KMS-11 (cell line): ENCODE measurements at regions not wholly inside any gene's neighbourhood (a gene's known extent, or its start where the extent isn't known, plus 50 kb on each side); places are given as distances from the start of the nearest gene placed in this dataset.

Experiments
- H2AFZ ChIP-seq: fragments of 200-600 bp; sonication (generic); 2 replicates; pipeline ENCODE4 v1.6.1; 2016; ENCODE audit warnings: antibody characterized with exemption, mixed run types, low read depth
- H3K27ac ChIP-seq: fragments of 200-600 bp; sonication (generic); 2 replicates; pipeline ENCODE4 v1.6.1; 2016; ENCODE audit warnings: mild to moderate bottlenecking, mixed run types
- H3K27me3 ChIP-seq: fragments of 200-600 bp; sonication (generic); 2 replicates; pipeline ENCODE4 v1.6.1; 2017; ENCODE audit warnings: mild to moderate bottlenecking, low read depth, mixed run types, moderate library complexity; ENCODE audit not compliant: insufficient read depth
- H3K36me3 ChIP-seq: fragments of 200-600 bp; sonication (generic); 2 replicates; pipeline ENCODE4 v1.6.1; 2017; ENCODE audit warnings: mild to moderate bottlenecking, mixed run types; ENCODE audit not compliant: insufficient read depth
- H3K4me1 ChIP-seq: fragments of 200-600 bp; sonication (generic); 2 replicates; pipeline ENCODE4 v1.6.1; 2016; ENCODE audit warnings: mild to moderate bottlenecking, low read depth, mixed run types; ENCODE audit not compliant: poor library complexity, severe bottlenecking
- H3K4me2 ChIP-seq: fragments of 200-600 bp; sonication (generic); 2 replicates; pipeline ENCODE4 v1.7.0; 2016; ENCODE audit warnings: mild to moderate bottlenecking, mixed run types
- H3K4me3 ChIP-seq: fragments of 200-600 bp; sonication (generic); IDR thresholded peaks from 2 replicates; pipeline ENCODE4 v1.6.1; 2017; ENCODE audit warnings: low read depth, low read length, mixed read lengths; ENCODE audit not compliant: insufficient read depth
- H3K79me2 ChIP-seq: fragments of 200-600 bp; sonication (generic); 2 replicates; pipeline ENCODE4 v1.6.1; 2016; ENCODE audit warnings: low read depth, mixed run types; ENCODE audit not compliant: insufficient read depth
- H3K9ac ChIP-seq: fragments of 200-600 bp; sonication (generic); 2 replicates; pipeline ENCODE4 v1.6.1; 2016; ENCODE audit warnings: mild to moderate bottlenecking, mixed run types
- H4K20me1 ChIP-seq: fragments of 200-600 bp; sonication (generic); 2 replicates; pipeline ENCODE4 v1.6.1; 2016; ENCODE audit warnings: mild to moderate bottlenecking, mixed run types; ENCODE audit not compliant: insufficient read depth
- TF ChIP-seq, protein P1 (sequence below): fragments of 200-600 bp; sonication (generic); conservative IDR thresholded peaks from 2 replicates; pipeline ENCODE4 v1.6.1; 2017; ENCODE audit warnings: low read depth, mild to moderate bottlenecking, antibody characterized with exemption, low read length, moderate library complexity, mixed read lengths

DNA sequence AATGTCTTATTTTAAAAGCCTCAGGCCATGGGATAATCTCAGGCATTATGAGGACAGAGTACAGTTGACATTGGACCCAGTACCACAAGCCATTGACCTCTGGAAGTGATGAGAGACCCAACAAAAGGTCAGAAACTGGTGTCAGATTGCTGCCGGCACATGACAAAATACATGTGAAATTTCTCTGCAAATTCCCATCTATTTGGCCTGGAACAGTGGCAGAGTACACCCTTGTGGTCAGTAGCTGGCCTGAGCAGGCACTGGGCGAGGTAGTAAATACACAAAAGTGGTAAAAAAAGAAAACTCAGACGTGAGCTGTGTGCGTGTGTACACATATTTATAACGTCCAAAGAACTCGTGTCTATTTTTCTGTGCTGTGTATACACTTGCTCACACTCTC is 155.5 kb downstream of the DHX15 start:
- H3K79me2 ChIP-seq = no peaks in the 10 kb centered on the region
- no peak overlapping the region for H3K4me3 ChIP-seq
- no peak overlapping the region for H3K27ac ChIP-seq
- H3K9ac ChIP-seq = no peak overlapping the region
- H4K20me1 ChIP-seq = no peaks in the 10 kb centered on the region
- no peaks in the 10 kb centered on the region for H3K4me1 ChIP-seq
- TF ChIP-seq, protein P1, sequence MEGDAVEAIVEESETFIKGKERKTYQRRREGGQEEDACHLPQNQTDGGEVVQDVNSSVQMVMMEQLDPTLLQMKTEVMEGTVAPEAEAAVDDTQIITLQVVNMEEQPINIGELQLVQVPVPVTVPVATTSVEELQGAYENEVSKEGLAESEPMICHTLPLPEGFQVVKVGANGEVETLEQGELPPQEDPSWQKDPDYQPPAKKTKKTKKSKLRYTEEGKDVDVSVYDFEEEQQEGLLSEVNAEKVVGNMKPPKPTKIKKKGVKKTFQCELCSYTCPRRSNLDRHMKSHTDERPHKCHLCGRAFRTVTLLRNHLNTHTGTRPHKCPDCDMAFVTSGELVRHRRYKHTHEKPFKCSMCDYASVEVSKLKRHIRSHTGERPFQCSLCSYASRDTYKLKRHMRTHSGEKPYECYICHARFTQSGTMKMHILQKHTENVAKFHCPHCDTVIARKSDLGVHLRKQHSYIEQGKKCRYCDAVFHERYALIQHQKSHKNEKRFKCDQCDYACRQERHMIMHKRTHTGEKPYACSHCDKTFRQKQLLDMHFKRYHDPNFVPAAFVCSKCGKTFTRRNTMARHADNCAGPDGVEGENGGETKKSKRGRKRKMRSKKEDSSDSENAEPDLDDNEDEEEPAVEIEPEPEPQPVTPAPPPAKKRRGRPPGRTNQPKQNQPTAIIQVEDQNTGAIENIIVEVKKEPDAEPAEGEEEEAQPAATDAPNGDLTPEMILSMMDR = no peak
- no peak overlapping the region for H3K4me2 ChIP-seq
- no peak overlapping the region for H2AFZ ChIP-seq
- H3K27me3 ChIP-seq = no peaks in the 10 kb centered on the region
- no peaks in the 10 kb centered on the region for H3K36me3 ChIP-seq

DNA sequence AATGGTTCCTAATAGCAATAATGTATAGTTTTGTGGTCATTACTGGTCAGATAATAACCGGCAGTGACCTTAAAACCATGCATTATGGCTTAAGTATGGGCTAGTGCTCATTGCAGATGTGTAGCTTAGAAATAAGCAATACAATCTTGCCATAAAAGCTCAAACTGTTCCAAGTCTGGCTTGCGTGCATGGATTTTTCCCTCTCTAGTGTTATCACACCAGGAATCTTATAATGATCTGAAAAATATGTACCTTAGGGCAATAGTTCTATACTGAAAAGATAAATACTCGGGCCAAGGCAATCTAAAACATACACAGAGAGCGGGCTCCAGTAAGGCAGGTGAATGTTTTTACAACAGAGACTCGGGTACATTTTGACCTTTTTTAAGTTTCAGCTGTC is 157.8 kb downstream of the DHX15 start:
- no peaks in the 10 kb centered on the region for H3K36me3 ChIP-seq
- H3K79me2 ChIP-seq = no peaks in the 10 kb centered on the region
- H4K20me1 ChIP-seq = no peaks in the 10 kb centered on the region
- H3K9ac ChIP-seq = no peak overlapping the region
- TF ChIP-seq, protein P1 = no peak
- H3K4me1 ChIP-seq = no peaks in the 10 kb centered on the region
- H3K4me3 ChIP-seq = no peak overlapping the region
- no peak overlapping the region for H3K4me2 ChIP-seq
- no peak overlapping the region for H2AFZ ChIP-seq
- H3K27ac ChIP-seq = no peak overlapping the region
- H3K27me3 ChIP-seq = no peaks in the 10 kb centered on the region

DNA sequence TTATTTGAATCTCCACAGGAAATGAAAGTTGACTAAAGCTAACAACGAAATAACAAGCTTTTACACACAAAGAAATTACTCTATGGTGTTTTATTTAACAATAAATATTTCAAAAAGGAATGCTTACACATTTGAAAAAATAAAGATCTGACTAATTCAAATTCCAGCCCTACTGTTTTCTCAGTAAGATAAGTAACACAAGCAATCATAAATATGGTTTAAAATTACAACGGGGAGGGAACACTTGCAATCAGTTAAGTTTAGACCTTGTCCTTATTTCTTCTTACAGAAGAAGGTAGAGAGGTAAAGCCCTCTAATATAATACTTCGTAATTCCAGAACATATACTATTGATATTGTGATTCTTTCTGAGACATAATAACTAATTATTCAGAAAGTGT is 158.5 kb downstream of the DHX15 start:
- H3K27ac ChIP-seq = no peak overlapping the region
- no peaks in the 10 kb centered on the region for H3K79me2 ChIP-seq
- H3K4me3 ChIP-seq = no peak overlapping the region
- no peaks in the 10 kb centered on the region for H3K27me3 ChIP-seq
- no peak overlapping the region for H3K9ac ChIP-seq
- TF ChIP-seq, protein P1 = no peak
- no peaks in the 10 kb centered on the region for H3K36me3 ChIP-seq
- H3K4me2 ChIP-seq = no peak overlapping the region
- H2AFZ ChIP-seq = no peak overlapping the region
- H3K4me1 ChIP-seq = no peaks in the 10 kb centered on the region
- H4K20me1 ChIP-seq = no peaks in the 10 kb centered on the region

DNA sequence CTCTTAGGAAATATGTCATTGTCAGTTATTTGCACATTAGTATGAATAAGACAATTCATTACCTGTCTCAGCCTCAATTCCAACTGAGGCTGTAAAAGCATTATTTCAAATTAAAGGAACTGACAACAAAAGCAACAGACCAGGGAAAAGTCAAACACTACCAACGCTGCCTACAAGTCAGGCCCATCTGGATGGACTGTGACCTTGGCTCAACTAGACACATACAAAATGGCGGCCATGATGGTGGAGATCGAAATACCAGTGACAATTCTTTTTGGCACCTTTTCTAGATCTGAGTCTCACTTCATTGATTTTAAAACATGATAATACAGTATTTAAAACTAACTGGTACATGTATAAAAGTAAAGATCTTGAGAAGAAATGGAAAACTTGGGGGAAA is 160.7 kb downstream of the DHX15 start:
- no peak overlapping the region for H3K4me2 ChIP-seq

More for the DNA sequence above, 160.7 kb downstream of the DHX15 start:
- Histone ChIP-seq H3K79me2 (no peaks in the 10 kb centered on the region), H3K27me3 (no peaks in the 10 kb centered on the region), H4K20me1 (no peaks in the 10 kb centered on the region), H3K27ac (no peak overlapping the region), H3K36me3 (no peaks in the 10 kb centered on the region), H3K9ac (no peak overlapping the region), H3K4me3 (no peak overlapping the region), H3K4me1 (peaks cover 11% of the 10 kb centered on the region), H2AFZ (no peak overlapping the region)
- TF ChIP-seq, protein P1 = no peak
